ENCODE measurements at regions not wholly inside any gene's neighbourhood (a gene's known extent, or its start where the extent isn't known, plus 50 kb on each side); places are given as distances from the start of the nearest gene placed in this dataset.

- DNase-seq = peak; percentile 47
- peak overlapping the region; percentile 18 for H3K4me3 ChIP-seq (ENCODE audit: low read depth, low read length)
- H3K27ac ChIP-seq = no peak overlapping the region
- in situ Hi-C loops (cut with HindIII; ENCODE audit: low pct_ligation_motif_present, low sequenced_read_pairs) = no loop called here
- H3K36me3 ChIP-seq (replicated peaks) = no peaks in the 10 kb centered on the region
- TF ChIP-seq CTCF (IDR thresholded peaks at IDR 0.05; ENCODE audit: low read depth, low read length, missing control alignments) = no peak
- H3K27me3 ChIP-seq (replicated peaks) = no peaks in the 10 kb centered on the region
Measured at GRCh38 chr3:40780291-40780924, 255.6 kb downstream of the ZNF621 start.

- TF ChIP-seq CTCF (IDR thresholded peaks at IDR 0.05; ENCODE audit: low read depth, low read length, missing control alignments) = peak; percentile 5
- Histone ChIP-seq H3K27me3 (replicated peaks) (no peaks in the 10 kb centered on the region), H3K27ac (peak overlapping the region; percentile 14), H3K4me3 (ENCODE audit: low read depth, low read length) (peak overlapping the region; percentile 18), H3K36me3 (replicated peaks) (no peaks in the 10 kb centered on the region)
- peak; percentile 35 for DNase-seq
- in situ Hi-C loops (cut with HindIII; ENCODE audit: low pct_ligation_motif_present, low sequenced_read_pairs) = no loop called here
Measured at GRCh38 chr3:40780925-40781406, 256.2 kb downstream of the ZNF621 start.

- H3K4me3 ChIP-seq (ENCODE audit: low read depth, low read length) = no peak overlapping the region
- no peaks in the 10 kb centered on the region for H3K27me3 ChIP-seq (replicated peaks)
- in situ Hi-C loops (cut with HindIII; ENCODE audit: low pct_ligation_motif_present, low sequenced_read_pairs) = no loop called here
- DNase-seq = no peak
- no peak overlapping the region for H3K27ac ChIP-seq
- H3K36me3 ChIP-seq (replicated peaks) = no peaks in the 10 kb centered on the region
- peak; percentile 43 for TF ChIP-seq CTCF (IDR thresholded peaks at IDR 0.05; ENCODE audit: low read depth, low read length, missing control alignments)
Measured at GRCh38 chr3:40782111-40782721, 257.5 kb downstream of the ZNF621 start.

GRCh38 chr3:40790746-40791145, 266.0 kb downstream of the ZNF621 start:
- no peak for TF ChIP-seq CTCF (IDR thresholded peaks at IDR 0.05; ENCODE audit: low read depth, low read length, missing control alignments)
- no peak overlapping the region for H3K4me3 ChIP-seq (ENCODE audit: low read depth, low read length)
- in situ Hi-C loops (cut with HindIII; ENCODE audit: low pct_ligation_motif_present, low sequenced_read_pairs) = no loop called here
- no peak overlapping the region for H3K27ac ChIP-seq
- no peaks in the 10 kb centered on the region for H3K27me3 ChIP-seq (replicated peaks)
- DNase-seq = no peak
- H3K36me3 ChIP-seq (replicated peaks) = no peaks in the 10 kb centered on the region

- H3K27ac ChIP-seq = no peak overlapping the region
- in situ Hi-C loops (cut with HindIII; ENCODE audit: low pct_ligation_motif_present, low sequenced_read_pairs) = no loop called here
- H3K27me3 ChIP-seq (replicated peaks) = no peaks in the 10 kb centered on the region
- H3K36me3 ChIP-seq (replicated peaks) = no peaks in the 10 kb centered on the region
- no peak overlapping the region for H3K4me3 ChIP-seq (ENCODE audit: low read depth, low read length)
- DNase-seq = no peak
- no peak for TF ChIP-seq CTCF (IDR thresholded peaks at IDR 0.05; ENCODE audit: low read depth, low read length, missing control alignments)
Measured at GRCh38 chr3:40793730-40794129, 269.0 kb downstream of the ZNF621 start.
